ENCODE measurements at regions not wholly inside any gene's neighbourhood (a gene's known extent, or its start where the extent isn't known, plus 50 kb on each side); places are given as distances from the start of the nearest gene placed in this dataset.

- H3K4me3 ChIP-seq (ENCODE audit: low read depth in 2 of 2, low read length in 2 of 2), result no peak overlapping the region
- H3K27ac ChIP-seq (ENCODE audit: low read length), result no peak overlapping the region
- ChIA-PET POLR2A (interaction anchor here (0.6 kb wide), 1 partner anchor 706 kb away, joined by 7 read pairs; no protein-coding TSS in a partner anchor), CTCF (no interaction called here)
- DNase-seq (ENCODE audit: low read depth, low spot score), result no peak
- TF ChIP-seq, protein P1, sequence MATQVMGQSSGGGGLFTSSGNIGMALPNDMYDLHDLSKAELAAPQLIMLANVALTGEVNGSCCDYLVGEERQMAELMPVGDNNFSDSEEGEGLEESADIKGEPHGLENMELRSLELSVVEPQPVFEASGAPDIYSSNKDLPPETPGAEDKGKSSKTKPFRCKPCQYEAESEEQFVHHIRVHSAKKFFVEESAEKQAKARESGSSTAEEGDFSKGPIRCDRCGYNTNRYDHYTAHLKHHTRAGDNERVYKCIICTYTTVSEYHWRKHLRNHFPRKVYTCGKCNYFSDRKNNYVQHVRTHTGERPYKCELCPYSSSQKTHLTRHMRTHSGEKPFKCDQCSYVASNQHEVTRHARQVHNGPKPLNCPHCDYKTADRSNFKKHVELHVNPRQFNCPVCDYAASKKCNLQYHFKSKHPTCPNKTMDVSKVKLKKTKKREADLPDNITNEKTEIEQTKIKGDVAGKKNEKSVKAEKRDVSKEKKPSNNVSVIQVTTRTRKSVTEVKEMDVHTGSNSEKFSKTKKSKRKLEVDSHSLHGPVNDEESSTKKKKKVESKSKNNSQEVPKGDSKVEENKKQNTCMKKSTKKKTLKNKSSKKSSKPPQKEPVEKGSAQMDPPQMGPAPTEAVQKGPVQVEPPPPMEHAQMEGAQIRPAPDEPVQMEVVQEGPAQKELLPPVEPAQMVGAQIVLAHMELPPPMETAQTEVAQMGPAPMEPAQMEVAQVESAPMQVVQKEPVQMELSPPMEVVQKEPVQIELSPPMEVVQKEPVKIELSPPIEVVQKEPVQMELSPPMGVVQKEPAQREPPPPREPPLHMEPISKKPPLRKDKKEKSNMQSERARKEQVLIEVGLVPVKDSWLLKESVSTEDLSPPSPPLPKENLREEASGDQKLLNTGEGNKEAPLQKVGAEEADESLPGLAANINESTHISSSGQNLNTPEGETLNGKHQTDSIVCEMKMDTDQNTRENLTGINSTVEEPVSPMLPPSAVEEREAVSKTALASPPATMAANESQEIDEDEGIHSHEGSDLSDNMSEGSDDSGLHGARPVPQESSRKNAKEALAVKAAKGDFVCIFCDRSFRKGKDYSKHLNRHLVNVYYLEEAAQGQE (IDR thresholded peaks at IDR 0.05; ENCODE audit: insufficient read depth in 1 of 2, low read depth in 2 of 2, low read length in 1 of 2), result no peak
- no peak for TF ChIP-seq POLR2AphosphoS5 (IDR thresholded peaks at IDR 0.05; ENCODE audit: low read depth, low read length)
- no peak for TF ChIP-seq TCF7L2 (IDR thresholded peaks at IDR 0.05; ENCODE audit: low read depth, low read length)
- no peak for TF ChIP-seq CTCF (IDR thresholded peaks at IDR 0.05)
- no peak for TF ChIP-seq SIN3A (IDR thresholded peaks at IDR 0.05; ENCODE audit: borderline replicate concordance, insufficient read depth, low read depth, low read length)
- in situ Hi-C loops (cut with HindIII; ENCODE audit: low pct_unique_long_range_greater_than_20kb, low sequenced_read_pairs), result no loop called here
- no peaks in the 10 kb centered on the region for H3K4me1 ChIP-seq (ENCODE audit: control insufficient read depth, insufficient read depth, low read length)
- intact Hi-C loops (cut with micrococcal nuclease; ENCODE audit: unreplicated experiment), result no loop called here
- no TSS peak for BruUV-seq (replicated peaks)
- no peaks in the 10 kb centered on the region for H3K27me3 ChIP-seq (ENCODE audit: control insufficient read depth, insufficient read depth, low read length)
- no peaks in the 10 kb centered on the region for H3K36me3 ChIP-seq (ENCODE audit: control insufficient read depth, insufficient read depth, low read length)
- peak; percentile 73 for ATAC-seq
- no peaks in the 10 kb centered on the region for H3K9me3 ChIP-seq (ENCODE audit: control insufficient read depth, insufficient read depth, low read depth, low read length)
Measured at GRCh38 chr2:172285010-172285621, 142.3 kb upstream of the ITGA6 start.

DNA sequence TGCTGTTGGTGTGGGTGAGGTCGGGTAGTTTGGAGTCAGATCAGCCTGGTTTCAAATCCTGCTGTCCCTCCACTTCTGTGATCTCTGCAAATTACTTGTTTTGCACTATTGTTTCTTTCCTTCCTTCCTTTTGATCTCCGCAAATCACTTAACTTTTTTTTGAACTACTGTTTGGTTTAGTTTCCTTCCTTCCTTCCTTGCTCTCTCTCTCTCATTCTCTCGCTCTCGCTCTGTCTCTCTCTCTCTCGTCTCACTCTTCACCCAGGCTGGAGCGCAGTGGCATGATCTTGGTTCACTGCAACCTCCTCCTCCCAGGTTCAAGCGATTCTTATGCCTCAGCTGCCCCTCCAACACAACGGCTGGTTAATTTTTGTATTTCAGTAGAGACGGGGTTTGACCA is 141.6 kb upstream of the ITGA6 start:
- TF ChIP-seq TCF7L2 (IDR thresholded peaks at IDR 0.05; ENCODE audit: low read depth, low read length), result no peak
- no peak for TF ChIP-seq POLR2AphosphoS5 (IDR thresholded peaks at IDR 0.05; ENCODE audit: low read depth, low read length)
- TF ChIP-seq, protein P1 (IDR thresholded peaks at IDR 0.05; ENCODE audit: insufficient read depth in 1 of 2, low read depth in 2 of 2, low read length in 1 of 2), result no peak
- no peak for TF ChIP-seq SIN3A (IDR thresholded peaks at IDR 0.05; ENCODE audit: borderline replicate concordance, insufficient read depth, low read depth, low read length)
- no peak for TF ChIP-seq CTCF (IDR thresholded peaks at IDR 0.05)
- intact Hi-C loops (cut with micrococcal nuclease; ENCODE audit: unreplicated experiment) (no loop called here), in situ Hi-C loops (cut with HindIII; ENCODE audit: low pct_unique_long_range_greater_than_20kb, low sequenced_read_pairs) (no loop called here)
- ATAC-seq (no peak), DNase-seq (ENCODE audit: low read depth, low spot score) (no peak)
- CTCF ChIA-PET, result no interaction called here
- no peaks in the 10 kb centered on the region for H3K27me3 ChIP-seq (ENCODE audit: control insufficient read depth, insufficient read depth, low read length)
- H3K4me3 ChIP-seq (ENCODE audit: low read depth in 2 of 2, low read length in 2 of 2), result no peak overlapping the region
- BruUV-seq (replicated peaks), result no TSS peak
- no peak overlapping the region for H3K27ac ChIP-seq (ENCODE audit: low read length)
- POLR2A ChIA-PET, result interaction anchor here (0.6 kb wide), 1 partner anchor 707 kb away, joined by 7 read pairs; no protein-coding TSS in a partner anchor
- no peaks in the 10 kb centered on the region for H3K4me1 ChIP-seq (ENCODE audit: control insufficient read depth, insufficient read depth, low read length)
- H3K36me3 ChIP-seq (ENCODE audit: control insufficient read depth, insufficient read depth, low read length), result no peaks in the 10 kb centered on the region
- H3K9me3 ChIP-seq (ENCODE audit: control insufficient read depth, insufficient read depth, low read depth, low read length), result no peaks in the 10 kb centered on the region

Measured in Panc1 (cell line).